ENCODE measurements at regions not wholly inside any gene's neighbourhood (a gene's known extent, or its start where the extent isn't known, plus 50 kb on each side); places are given as distances from the start of the nearest gene placed in this dataset.
"Not testable (repeated sequence)": the region's sequence is repeated elsewhere in the genome, so short reads cannot be mapped to it uniquely, and the experiment has no call there.

- not testable (repeated sequence) for DNase-seq (ENCODE audit: low spot score)
Observed at GRCh38 chr17:20387549-20387948, 79.8 kb downstream of the LGALS9B start.

- peak; percentile 1 for DNase-seq (ENCODE audit: low spot score)
Observed at GRCh38 chr17:20381358-20382300, 85.7 kb downstream of the LGALS9B start.

- not testable (repeated sequence) for DNase-seq (ENCODE audit: low spot score)
Observed at GRCh38 chr17:20380625-20381024, 86.7 kb downstream of the LGALS9B start.

- DNase-seq (ENCODE audit: low spot score) = not testable (repeated sequence)
Observed at GRCh38 chr17:20379251-20379650, 88.1 kb downstream of the LGALS9B start.

- DNase-seq (ENCODE audit: low spot score) = not testable (repeated sequence)
Observed at GRCh38 chr17:20376642-20377041, 90.7 kb downstream of the LGALS9B start.

GRCh38 chr17:20375745-20376144 is 91.6 kb downstream of the LGALS9B start:
- not testable (repeated sequence) for DNase-seq (ENCODE audit: low spot score)
